Suprapubic skin (tissue), 4 donors: ENCODE measurements at regions not wholly inside any gene's neighbourhood (a gene's known extent, or its start where the extent isn't known, plus 50 kb on each side); places are given as distances from the start of the nearest gene placed in this dataset.

Experiments used
- POLR2A ChIP-seq, 2 donors: fragments of 450-650 bp; IDR thresholded peaks; one replicate each; pipeline ENCODE4 v1.6.1; 2017; ENCODE audit warnings: antibody characterized with exemption in 2 of 2, mild to moderate bottlenecking in 2 of 2, moderate library complexity in 2 of 2
- POLR2AphosphoS5 ChIP-seq, 3 donors: sonication (generic); formaldehyde crosslinking; IDR thresholded peaks; one replicate each; pipeline ENCODE4 v1.6.1; 2017; ENCODE audit warnings: antibody characterized with exemption in 3 of 3

GRCh38 chr7:136267822-136268221 lies 290.7 kb upstream of the MTPN start:
- TF ChIP-seq POLR2A (IDR thresholded peaks at IDR 0.05) (no peak), POLR2AphosphoS5 (IDR thresholded peaks at IDR 0.05) (no peak)
